Testis (tissue), 2 donors: ENCODE measurements at regions not wholly inside any gene's neighbourhood (a gene's known extent, or its start where the extent isn't known, plus 50 kb on each side); places are given as distances from the start of the nearest gene placed in this dataset.

Experiments used
- POLR2A ChIP-seq: fragments of 450-650 bp; IDR thresholded peaks from one replicate; pipeline ENCODE4 v1.6.1; 2017; ENCODE audit warnings: antibody characterized with exemption, mild to moderate bottlenecking, moderate library complexity
- TF ChIP-seq, protein P1 (sequence below), 3 experiments: fragments of 450-650 bp in 2 of 3; fragments of 200-600 bp in 1 of 3; sonication (generic) in 1 of 3; IDR thresholded peaks; one replicate each; pipeline ENCODE4 v1.5.1; 2016 to 2019; ENCODE audit warnings: antibody characterized with exemption in 3 of 3, mild to moderate bottlenecking in 2 of 3, moderate library complexity in 1 of 3

- TF ChIP-seq, protein P1, sequence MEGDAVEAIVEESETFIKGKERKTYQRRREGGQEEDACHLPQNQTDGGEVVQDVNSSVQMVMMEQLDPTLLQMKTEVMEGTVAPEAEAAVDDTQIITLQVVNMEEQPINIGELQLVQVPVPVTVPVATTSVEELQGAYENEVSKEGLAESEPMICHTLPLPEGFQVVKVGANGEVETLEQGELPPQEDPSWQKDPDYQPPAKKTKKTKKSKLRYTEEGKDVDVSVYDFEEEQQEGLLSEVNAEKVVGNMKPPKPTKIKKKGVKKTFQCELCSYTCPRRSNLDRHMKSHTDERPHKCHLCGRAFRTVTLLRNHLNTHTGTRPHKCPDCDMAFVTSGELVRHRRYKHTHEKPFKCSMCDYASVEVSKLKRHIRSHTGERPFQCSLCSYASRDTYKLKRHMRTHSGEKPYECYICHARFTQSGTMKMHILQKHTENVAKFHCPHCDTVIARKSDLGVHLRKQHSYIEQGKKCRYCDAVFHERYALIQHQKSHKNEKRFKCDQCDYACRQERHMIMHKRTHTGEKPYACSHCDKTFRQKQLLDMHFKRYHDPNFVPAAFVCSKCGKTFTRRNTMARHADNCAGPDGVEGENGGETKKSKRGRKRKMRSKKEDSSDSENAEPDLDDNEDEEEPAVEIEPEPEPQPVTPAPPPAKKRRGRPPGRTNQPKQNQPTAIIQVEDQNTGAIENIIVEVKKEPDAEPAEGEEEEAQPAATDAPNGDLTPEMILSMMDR (IDR thresholded peaks at IDR 0.05), result no peak
- no peak for TF ChIP-seq POLR2A
Observed at GRCh38 chr1:29963946-29964345, 727.6 kb downstream of the PTPRU start.
